Colonic mucosa (tissue), 4 donors: ENCODE measurements at regions not wholly inside any gene's neighbourhood (a gene's known extent, or its start where the extent isn't known, plus 50 kb on each side); places are given as distances from the start of the nearest gene placed in this dataset.

Experiments
- DNase-seq: peaks from one replicate; pipeline ENCODE4 v3.0.0-alpha.2; 2020
- H3K27ac ChIP-seq: fragments of 200-600 bp; one replicate; pipeline ENCODE4 v1.8.0; 2021
- H3K27me3 ChIP-seq: fragments of 200-600 bp; one replicate; pipeline ENCODE4 v1.8.0; 2021
- H3K36me3 ChIP-seq: fragments of 200-600 bp; one replicate; pipeline ENCODE4 v1.8.0; 2021
- H3K4me1 ChIP-seq: fragments of 200-600 bp; one replicate; pipeline ENCODE4 v1.8.0; 2021; ENCODE audit warnings: mild to moderate bottlenecking
- H3K4me3 ChIP-seq: fragments of 200-600 bp; one replicate; pipeline ENCODE4 v1.8.0; 2021
- H3K9ac ChIP-seq, 2 donors: one replicate each; pipeline ENCODE4 v1.7.0; 2013; ENCODE audit warnings: control low read depth in 2 of 2, low read depth in 2 of 2, low read length in 2 of 2
- H3K9me3 ChIP-seq: fragments of 200-600 bp; one replicate; pipeline ENCODE4 v1.8.0; 2021
- intact Hi-C: fragments of 100-400 bp; cut with DNase I; formaldehyde crosslinking; loops from one replicate; pipeline ENCODE4 v1.14.1; 2022
- TF ChIP-seq, protein P1 (sequence below): fragments of 200-600 bp; IDR thresholded peaks from one replicate; pipeline ENCODE4 v1.8.0; 2022; ENCODE audit warnings: antibody characterized with exemption, mild to moderate bottlenecking
- donor health status: healthy.
- donor health status: DM: no; HTN: no; CAD: no.
- donor health status: DM: no; HTN: no; CAD: no.

DNA sequence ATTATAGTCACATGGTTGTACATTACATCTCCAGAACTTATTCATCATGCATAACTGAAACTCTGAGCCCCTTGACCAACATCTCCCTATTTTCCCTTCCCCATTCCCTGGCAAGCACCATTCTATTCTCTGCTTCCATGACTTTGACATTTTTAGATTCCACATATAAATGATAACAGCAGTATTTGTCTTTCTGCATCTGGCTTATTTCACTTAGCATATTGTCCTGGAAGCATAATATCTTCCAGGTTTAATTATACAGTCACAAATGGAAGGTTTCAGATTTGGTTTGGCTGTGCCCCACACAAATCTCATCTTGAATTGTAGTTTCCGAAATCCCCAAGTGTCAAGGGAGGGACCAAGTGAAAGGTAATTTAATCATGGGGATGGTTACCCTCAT, 626.9 kb upstream of the PKDCC start:
- H3K4me1 ChIP-seq: no peaks in the 10 kb centered on the region
- H3K4me3 ChIP-seq: no peak overlapping the region
- no peaks in the 10 kb centered on the region for H3K36me3 ChIP-seq
- no peaks in the 10 kb centered on the region for H3K9me3 ChIP-seq
- no peak overlapping the region for H3K9ac ChIP-seq
- DNase-seq: no peak
- TF ChIP-seq, protein P1, sequence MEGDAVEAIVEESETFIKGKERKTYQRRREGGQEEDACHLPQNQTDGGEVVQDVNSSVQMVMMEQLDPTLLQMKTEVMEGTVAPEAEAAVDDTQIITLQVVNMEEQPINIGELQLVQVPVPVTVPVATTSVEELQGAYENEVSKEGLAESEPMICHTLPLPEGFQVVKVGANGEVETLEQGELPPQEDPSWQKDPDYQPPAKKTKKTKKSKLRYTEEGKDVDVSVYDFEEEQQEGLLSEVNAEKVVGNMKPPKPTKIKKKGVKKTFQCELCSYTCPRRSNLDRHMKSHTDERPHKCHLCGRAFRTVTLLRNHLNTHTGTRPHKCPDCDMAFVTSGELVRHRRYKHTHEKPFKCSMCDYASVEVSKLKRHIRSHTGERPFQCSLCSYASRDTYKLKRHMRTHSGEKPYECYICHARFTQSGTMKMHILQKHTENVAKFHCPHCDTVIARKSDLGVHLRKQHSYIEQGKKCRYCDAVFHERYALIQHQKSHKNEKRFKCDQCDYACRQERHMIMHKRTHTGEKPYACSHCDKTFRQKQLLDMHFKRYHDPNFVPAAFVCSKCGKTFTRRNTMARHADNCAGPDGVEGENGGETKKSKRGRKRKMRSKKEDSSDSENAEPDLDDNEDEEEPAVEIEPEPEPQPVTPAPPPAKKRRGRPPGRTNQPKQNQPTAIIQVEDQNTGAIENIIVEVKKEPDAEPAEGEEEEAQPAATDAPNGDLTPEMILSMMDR: no peak
- intact Hi-C loops: no loop called here
- H3K27ac ChIP-seq: no peak overlapping the region
- no peaks in the 10 kb centered on the region for H3K27me3 ChIP-seq

DNA sequence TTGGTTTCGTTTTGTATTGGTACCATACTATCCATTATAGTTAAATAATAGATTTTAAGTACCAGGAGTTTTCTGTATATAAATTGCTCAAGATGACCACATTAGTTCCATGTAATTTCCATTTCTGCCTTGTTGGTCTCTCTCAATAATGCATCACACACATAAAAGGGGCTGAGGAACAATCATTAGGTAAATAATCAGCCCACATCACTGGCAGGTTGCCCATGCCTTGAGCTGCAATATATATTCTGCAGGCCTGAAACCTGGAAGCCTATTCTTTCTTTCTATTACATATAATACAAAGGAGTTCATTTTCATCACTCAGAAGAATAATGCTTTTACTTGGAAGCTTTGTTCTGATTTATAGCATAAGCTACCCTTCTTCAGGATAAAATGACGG, 616.1 kb upstream of the PKDCC start:
- DNase-seq: no peak
- H3K4me1 ChIP-seq: no peaks in the 10 kb centered on the region
- H3K27ac ChIP-seq: no peak overlapping the region
- intact Hi-C loops: no loop called here
- H3K9ac ChIP-seq: no peak overlapping the region
- no peaks in the 10 kb centered on the region for H3K27me3 ChIP-seq
- H3K36me3 ChIP-seq: no peaks in the 10 kb centered on the region
- TF ChIP-seq, protein P1: no peak
- no peak overlapping the region for H3K4me3 ChIP-seq
- no peaks in the 10 kb centered on the region for H3K9me3 ChIP-seq

GRCh38 chr2:41432459-41432858, 615.4 kb upstream of the PKDCC start:
- Histone ChIP-seq H3K27me3 (no peaks in the 10 kb centered on the region), H3K27ac (no peak overlapping the region), H3K4me3 (no peak overlapping the region), H3K9ac (no peak overlapping the region), H3K4me1 (no peaks in the 10 kb centered on the region), H3K36me3 (no peaks in the 10 kb centered on the region), H3K9me3 (no peaks in the 10 kb centered on the region)
- DNase-seq: no peak
- TF ChIP-seq, protein P1: no peak
- intact Hi-C loops: no loop called here

DNA sequence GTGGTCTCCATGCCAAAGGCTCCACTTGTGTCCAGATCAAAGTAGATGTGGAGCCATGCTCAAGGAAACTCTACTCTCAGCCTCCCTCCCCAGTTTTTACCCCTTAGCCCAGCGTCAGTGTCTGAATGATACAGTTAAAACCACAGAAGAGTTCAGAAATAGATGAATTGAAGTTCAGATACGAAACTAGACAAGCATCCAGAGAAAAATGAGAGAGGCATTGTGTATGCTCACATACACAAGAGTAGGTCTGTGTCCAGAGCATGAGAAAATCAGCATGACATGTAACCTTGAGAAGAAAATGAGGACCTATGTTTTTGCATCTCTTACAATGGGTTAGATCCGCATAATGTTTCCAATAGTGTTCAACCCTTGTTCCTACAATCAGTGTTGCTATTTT, 612.8 kb upstream of the PKDCC start:
- Histone ChIP-seq H3K4me1 (no peaks in the 10 kb centered on the region), H3K36me3 (no peaks in the 10 kb centered on the region), H3K4me3 (no peak overlapping the region), H3K9ac (no peak overlapping the region), H3K27me3 (no peaks in the 10 kb centered on the region), H3K9me3 (no peaks in the 10 kb centered on the region), H3K27ac (no peak overlapping the region)
- DNase-seq: no peak
- intact Hi-C loops: no loop called here
- TF ChIP-seq, protein P1: no peak

GRCh38 chr2:41441958-41442357, 605.9 kb upstream of the PKDCC start:
- H3K9me3 ChIP-seq: no peaks in the 10 kb centered on the region
- H3K4me3 ChIP-seq: no peak overlapping the region
- H3K9ac ChIP-seq: no peak overlapping the region
- no peaks in the 10 kb centered on the region for H3K4me1 ChIP-seq
- no peaks in the 10 kb centered on the region for H3K36me3 ChIP-seq
- TF ChIP-seq, protein P1: no peak
- H3K27ac ChIP-seq: no peak overlapping the region
- H3K27me3 ChIP-seq: no peaks in the 10 kb centered on the region
- no peak for DNase-seq
- intact Hi-C loops: no loop called here

DNA sequence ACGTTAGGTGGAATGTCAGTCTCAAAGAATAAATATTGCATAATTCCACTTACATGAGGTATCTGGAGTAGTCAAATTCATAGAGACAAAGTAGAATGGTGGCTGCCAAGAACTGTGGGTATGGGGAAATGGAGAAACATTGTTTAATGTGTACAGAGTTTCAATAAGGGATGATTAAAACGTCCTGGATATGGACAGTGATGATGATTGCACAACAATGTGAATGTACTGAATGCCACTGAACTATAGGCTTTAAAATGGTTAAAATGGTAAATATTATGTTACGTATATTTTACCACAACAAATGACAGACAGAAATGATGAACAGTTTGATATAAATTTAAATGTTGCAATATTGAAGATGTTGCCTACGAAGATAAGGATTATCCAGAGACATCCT, 602.0 kb upstream of the PKDCC start:
- Histone ChIP-seq H3K36me3 (no peaks in the 10 kb centered on the region), H3K4me1 (no peaks in the 10 kb centered on the region), H3K27me3 (no peaks in the 10 kb centered on the region)

More for the DNA sequence above, 602.0 kb upstream of the PKDCC start:
- TF ChIP-seq, protein P1: no peak
- H3K9ac ChIP-seq: no peak overlapping the region
- H3K9me3 ChIP-seq: no peaks in the 10 kb centered on the region
- no peak for DNase-seq
- intact Hi-C loops: no loop called here
- H3K4me3 ChIP-seq: no peak overlapping the region
- H3K27ac ChIP-seq: no peak overlapping the region
